K562 (cell line): ENCODE measurements at regions not wholly inside any gene's neighbourhood (a gene's known extent, or its start where the extent isn't known, plus 50 kb on each side); places are given as distances from the start of the nearest gene placed in this dataset.

Experiments used
- BCOR ChIP-seq: fragments of 450-650 bp; IDR thresholded peaks from 2 replicates; pipeline ENCODE4 v1.6.1; 2016
- MGA ChIP-seq: fragments of 450-650 bp; IDR thresholded peaks from 2 replicates; pipeline ENCODE4 v1.6.1; 2016; ENCODE audit warnings: mild to moderate bottlenecking, moderate library complexity
- POLR2AphosphoS2 ChIP-seq: IDR thresholded peaks from 2 replicates; pipeline ENCODE4 v1.6.1; 2012; ENCODE audit warnings: low read length, improper control_type of control experiment
- SMARCE1 ChIP-seq: fragments of 450-650 bp; IDR thresholded peaks from 2 replicates; pipeline ENCODE4 v1.7.1; 2016; ENCODE audit warnings: mild to moderate bottlenecking
- TAL1 ChIP-seq: fragments of 450-650 bp; IDR thresholded peaks from 2 replicates; pipeline ENCODE4 v1.6.1; 2016; ENCODE audit warnings: mild to moderate bottlenecking
- ZNF165 ChIP-seq: fragments of 250-450 bp; sonication (Bioruptor Pico); IDR thresholded peaks from 2 replicates; pipeline ENCODE4 v1.4.0; 2020; ENCODE audit warnings: borderline replicate concordance

- TF ChIP-seq MGA = no peak
- TF ChIP-seq TAL1 = peak; percentile 16; the same call in 1 of the 2 replicates
- 0 out of 2 replicates have a peak, but pooled peaks have one; percentile 12 for TF ChIP-seq BCOR
- peak; percentile 46; the same call in 1 of the 2 replicates for TF ChIP-seq SMARCE1
- TF ChIP-seq ZNF165 (CRISPR knock-in tag) = no peak
- no peak for TF ChIP-seq POLR2AphosphoS2
Measured at GRCh38 chr10:25103703-25104102, 71.1 kb upstream of the GPR158 start (continued).
